NCI-H2227 (cell line): ENCODE measurements at regions not wholly inside any gene's neighbourhood (a gene's known extent, or its start where the extent isn't known, plus 50 kb on each side); places are given as distances from the start of the nearest gene placed in this dataset.
A peak's percentile ranks its signal among the peaks of the same experiment; 100 is the strongest.
"Not testable (repeated sequence)": the region's sequence is repeated elsewhere in the genome, so short reads cannot be mapped to it uniquely, and the experiment has no call there.

Experiments used
- DNase-seq: peaks from one replicate; lab custom pipeline; 2025; ENCODE audit not compliant: unreplicated experiment; lab: John Stamatoyannopoulos, UW

- DNase-seq = no peak
These were observed 101.0 kb upstream of the ZNF236 start for GRCh38 chr18:76721207-76721996.

- DNase-seq = no peak
These were observed 101.7 kb upstream of the ZNF236 start for GRCh38 chr18:76720683-76721082.

GRCh38 chr18:76715012-76715610 lies 107.2 kb upstream of the ZNF236 start:
- DNase-seq = no peak

- DNase-seq = no peak
These were observed 108.9 kb upstream of the ZNF236 start for GRCh38 chr18:76713432-76713831.

- no peak for DNase-seq
These were observed 109.7 kb upstream of the ZNF236 start for GRCh38 chr18:76712511-76713140.

GRCh38 chr18:76710646-76711520 lies 111.5 kb upstream of the ZNF236 start:
- no peak for DNase-seq

GRCh38 chr18:76709659-76710645 lies 112.4 kb upstream of the ZNF236 start:
- DNase-seq = peak; percentile 84

GRCh38 chr18:76708722-76709353 lies 113.5 kb upstream of the ZNF236 start:
- no peak for DNase-seq

GRCh38 chr18:76708071-76708721 lies 114.2 kb upstream of the ZNF236 start:
- DNase-seq = no peak

- DNase-seq = no peak
These were observed 114.8 kb upstream of the ZNF236 start for GRCh38 chr18:76707534-76707933.

- DNase-seq = not testable (repeated sequence)
These were observed 117.8 kb upstream of the ZNF236 start for GRCh38 chr18:76704589-76704988.

GRCh38 chr18:76699923-76700322 lies 122.4 kb upstream of the ZNF236 start:
- peak; percentile 11 for DNase-seq

GRCh38 chr18:76697441-76697901 lies 124.9 kb upstream of the ZNF236 start:
- DNase-seq = peak; percentile 66

GRCh38 chr18:76691800-76692199 lies 130.6 kb upstream of the ZNF236 start:
- no peak for DNase-seq

- DNase-seq = no peak
These were observed 132.6 kb upstream of the ZNF236 start for GRCh38 chr18:76689646-76690264.

- no peak for DNase-seq
These were observed 133.5 kb upstream of the ZNF236 start for GRCh38 chr18:76688724-76689472.

- DNase-seq = peak; percentile 54
These were observed 134.9 kb upstream of the ZNF236 start for GRCh38 chr18:76687304-76687962.
